ENCODE measurements at regions not wholly inside any gene's neighbourhood (a gene's known extent, or its start where the extent isn't known, plus 50 kb on each side); places are given as distances from the start of the nearest gene placed in this dataset.

GRCh38 chr4:173960398-173960797, 323.1 kb downstream of the FBXO8 start:
- TF ChIP-seq CTCF (IDR thresholded peaks at IDR 0.05) (no peak), POLR2A (IDR thresholded peaks at IDR 0.05) (no peak)

Measured in right lobe of liver (tissue), 4 donors.